ENCODE measurements at regions not wholly inside any gene's neighbourhood (a gene's known extent, or its start where the extent isn't known, plus 50 kb on each side); places are given as distances from the start of the nearest gene placed in this dataset.

GRCh38 chr5:173759691-173760090 lies 128.5 kb upstream of the CPEB4 start:
- no peak overlapping the region for H3K4me3 ChIP-seq
- H3K36me3 ChIP-seq: no peaks in the 10 kb centered on the region
- no peak for TF ChIP-seq CTCF (IDR thresholded peaks at IDR 0.05)
- H3K27ac ChIP-seq: no peak overlapping the region
- no peaks in the 10 kb centered on the region for H3K9me3 ChIP-seq
- H3K4me1 ChIP-seq: peaks cover 0 to 10% of the 10 kb centered on the region in 2 donors
- no peak for DNase-seq (ENCODE audit: low spot score)
- H3K27me3 ChIP-seq: no peaks in the 10 kb centered on the region

- Histone ChIP-seq H3K9me3 (no peaks in the 10 kb centered on the region), H3K4me1 (peaks cover 0 to 16% of the 10 kb centered on the region in 2 donors), H3K36me3 (no peaks in the 10 kb centered on the region), H3K27me3 (no peaks in the 10 kb centered on the region), H3K4me3 (no peak overlapping the region), H3K27ac (no peak overlapping the region)
- TF ChIP-seq CTCF (IDR thresholded peaks at IDR 0.05): no peak
- no peak for DNase-seq (ENCODE audit: low spot score)
These were observed 127.5 kb upstream of the CPEB4 start for GRCh38 chr5:173760461-173761177.

- H3K36me3 ChIP-seq: no peaks in the 10 kb centered on the region
- H3K9me3 ChIP-seq: no peaks in the 10 kb centered on the region
- TF ChIP-seq CTCF (IDR thresholded peaks at IDR 0.05): no peak
- H3K4me1 ChIP-seq: peaks cover 0 to 21% of the 10 kb centered on the region in 2 donors
- no peak overlapping the region for H3K27ac ChIP-seq
- H3K27me3 ChIP-seq: no peaks in the 10 kb centered on the region
- no peak overlapping the region for H3K4me3 ChIP-seq
- DNase-seq (ENCODE audit: low spot score): no peak
These were observed 127.0 kb upstream of the CPEB4 start for GRCh38 chr5:173761178-173761513.

- H3K27ac ChIP-seq: no peak overlapping the region
- no peaks in the 10 kb centered on the region for H3K27me3 ChIP-seq
- no peak for TF ChIP-seq CTCF (IDR thresholded peaks at IDR 0.05)
- DNase-seq (ENCODE audit: low spot score): no peak
- H3K36me3 ChIP-seq: no peaks in the 10 kb centered on the region
- H3K9me3 ChIP-seq: no peaks in the 10 kb centered on the region
- no peak overlapping the region for H3K4me3 ChIP-seq
- peaks cover 0 to 28% of the 10 kb centered on the region in 2 donors for H3K4me1 ChIP-seq
These were observed 126.1 kb upstream of the CPEB4 start for GRCh38 chr5:173762045-173762444.

GRCh38 chr5:173762930-173763329 lies 125.2 kb upstream of the CPEB4 start:
- Histone ChIP-seq H3K4me1 (peaks cover 0 to 37% of the 10 kb centered on the region in 2 donors), H3K4me3 (no peak overlapping the region), H3K27me3 (no peaks in the 10 kb centered on the region), H3K36me3 (no peaks in the 10 kb centered on the region), H3K9me3 (no peaks in the 10 kb centered on the region), H3K27ac (no peak overlapping the region)
- no peak for TF ChIP-seq CTCF (IDR thresholded peaks at IDR 0.05)
- no peak for DNase-seq (ENCODE audit: low spot score)

GRCh38 chr5:173763410-173763809 lies 124.7 kb upstream of the CPEB4 start:
- no peaks in the 10 kb centered on the region for H3K27me3 ChIP-seq
- H3K4me3 ChIP-seq: no peak overlapping the region
- peak overlapping the region; percentile 81 to 90 for H3K27ac ChIP-seq
- DNase-seq (ENCODE audit: low spot score): no peak
- no peaks in the 10 kb centered on the region for H3K36me3 ChIP-seq
- H3K4me1 ChIP-seq: peaks cover 0 to 42% of the 10 kb centered on the region in 2 donors
- no peak for TF ChIP-seq CTCF (IDR thresholded peaks at IDR 0.05)
- no peaks in the 10 kb centered on the region for H3K9me3 ChIP-seq

Data from right atrium auricular region (tissue), 2 donors.